IPS-18c (cell line): ENCODE measurements at regions not wholly inside any gene's neighbourhood (a gene's known extent, or its start where the extent isn't known, plus 50 kb on each side); places are given as distances from the start of the nearest gene placed in this dataset.

Experiments
- H3K4me3 ChIP-seq: 2 replicates; pipeline ENCODE4 v1.7.0; 2013; ENCODE audit warnings: low read depth, mild to moderate bottlenecking, low read length, moderate library complexity; ENCODE audit not compliant: insufficient read depth
- H3K9me3 ChIP-seq: one replicate; pipeline ENCODE4 v1.6.1; 2013; ENCODE audit warnings: mild to moderate bottlenecking, low read length, moderate library complexity; ENCODE audit not compliant: control insufficient read depth, insufficient read depth

- Histone ChIP-seq H3K9me3 (no peaks in the 10 kb centered on the region), H3K4me3 (no peak overlapping the region)
Measured at GRCh38 chr18:40824291-40824690, 1130.7 kb upstream of the PIK3C3 start.

DNA sequence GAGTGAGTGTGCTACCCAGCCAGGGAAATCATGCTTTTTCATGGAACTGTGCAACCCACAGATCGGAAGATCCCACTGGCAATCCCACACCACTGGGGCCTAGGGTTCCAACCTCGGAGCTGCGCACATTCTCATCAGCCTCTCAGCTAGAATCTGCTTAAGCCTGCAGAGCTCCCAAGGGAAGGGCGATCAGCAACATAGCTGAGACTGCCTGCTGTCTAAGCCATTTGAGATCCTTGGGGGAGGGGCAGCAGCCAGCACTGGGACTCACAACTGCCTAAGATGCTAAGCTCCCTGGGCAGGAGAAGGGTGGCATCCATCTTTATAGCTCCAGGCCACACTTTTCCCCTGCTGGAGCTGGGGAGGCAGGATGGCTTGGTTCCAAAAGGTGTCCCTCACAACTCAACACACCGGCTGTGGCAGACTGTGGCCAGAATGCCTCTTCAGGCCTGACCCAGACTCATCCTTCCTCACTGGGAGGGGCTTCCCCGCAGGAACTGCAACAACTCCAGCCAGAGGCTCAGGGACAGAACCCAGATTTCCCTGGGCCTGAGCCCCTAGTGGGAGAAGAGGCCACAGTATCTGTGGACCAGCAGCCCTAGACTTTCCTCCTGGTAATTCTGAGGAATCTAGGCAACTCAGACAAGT, 1133.3 kb upstream of the PIK3C3 start:
- Histone ChIP-seq H3K4me3 (no peak overlapping the region), H3K9me3 (no peaks in the 10 kb centered on the region)

DNA sequence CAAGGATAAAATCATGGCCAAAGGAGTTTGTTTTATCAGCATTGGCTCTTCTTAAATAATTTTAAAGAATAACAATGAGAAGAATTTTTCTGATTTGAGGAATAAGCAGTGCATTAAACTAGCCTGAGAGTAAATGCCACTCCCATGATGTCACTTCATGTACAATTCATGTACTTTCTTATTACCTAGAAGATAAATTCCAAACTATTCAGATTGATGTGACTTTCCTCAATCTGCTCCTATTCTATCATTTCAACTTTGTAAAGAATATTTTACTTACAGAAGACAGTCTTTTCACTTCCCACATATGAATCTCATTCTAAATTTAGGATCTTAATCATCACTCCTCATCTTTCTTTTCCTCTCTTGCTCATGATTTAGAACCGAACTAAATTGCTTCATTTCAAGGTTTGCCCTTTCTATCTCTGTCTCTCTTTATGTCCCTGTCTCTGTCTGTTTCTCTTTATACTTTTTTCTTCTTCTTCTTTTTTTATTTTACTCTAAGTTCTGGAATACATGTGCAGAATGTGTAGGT, 1142.0 kb upstream of the PIK3C3 start:
- Histone ChIP-seq H3K4me3 (no peak overlapping the region), H3K9me3 (no peaks in the 10 kb centered on the region)

- Histone ChIP-seq H3K4me3 (no peak overlapping the region), H3K9me3 (no peaks in the 10 kb centered on the region)
Measured at GRCh38 chr18:40810372-40810771, 1144.7 kb upstream of the PIK3C3 start.

DNA sequence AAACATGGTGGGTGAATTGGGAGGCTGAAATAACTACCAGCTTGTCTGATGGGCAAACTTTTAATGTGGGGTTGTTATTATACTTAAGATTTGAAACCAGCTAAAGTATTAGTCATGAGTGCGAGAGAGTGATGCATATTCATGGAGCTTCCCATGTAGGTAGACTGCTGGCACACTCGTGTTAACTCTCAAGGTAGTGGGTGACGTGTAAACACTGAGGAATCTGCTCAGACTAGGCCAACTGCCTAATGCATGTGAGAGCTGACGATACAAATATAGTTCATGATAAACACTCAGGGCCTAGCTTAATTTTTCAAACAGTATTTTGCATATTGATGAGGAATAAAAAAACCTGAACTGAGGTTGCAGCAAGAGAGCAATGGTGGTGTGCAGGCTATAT, 1165.7 kb upstream of the PIK3C3 start:
- H3K9me3 ChIP-seq, result no peaks in the 10 kb centered on the region
- no peak overlapping the region for H3K4me3 ChIP-seq

GRCh38 chr18:40782453-40783130, 1172.4 kb upstream of the PIK3C3 start:
- no peak overlapping the region for H3K4me3 ChIP-seq
- H3K9me3 ChIP-seq, result no peaks in the 10 kb centered on the region

GRCh38 chr18:40769786-40770185, 1185.2 kb upstream of the PIK3C3 start:
- no peak overlapping the region for H3K4me3 ChIP-seq

DNA sequence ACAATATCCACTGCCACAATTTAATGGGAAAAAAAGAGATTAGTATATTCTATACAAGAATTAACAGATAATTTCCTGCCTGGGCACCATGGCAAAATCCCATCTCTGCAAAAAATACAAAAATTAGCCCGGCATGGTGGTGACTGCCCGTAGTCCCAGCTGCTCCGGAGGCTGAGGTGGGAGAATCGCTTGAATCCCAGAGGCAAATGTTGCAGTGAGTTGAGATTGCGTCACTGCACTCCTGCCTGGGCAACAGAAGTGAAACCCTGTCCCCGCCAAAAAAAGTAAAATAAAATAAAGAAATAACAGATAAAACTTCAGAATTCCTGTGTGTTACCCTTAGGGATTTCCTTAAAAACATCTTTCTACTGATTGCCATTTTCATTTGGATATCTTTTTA, 1194.8 kb upstream of the PIK3C3 start:
- no peak overlapping the region for H3K4me3 ChIP-seq
- H3K9me3 ChIP-seq, result no peaks in the 10 kb centered on the region

More at GRCh38 chr18:40769786-40770185, 1185.2 kb upstream of the PIK3C3 start:
- H3K9me3 ChIP-seq, result no peaks in the 10 kb centered on the region

GRCh38 chr18:40754477-40754876, 1200.6 kb upstream of the PIK3C3 start:
- no peak overlapping the region for H3K4me3 ChIP-seq
- no peaks in the 10 kb centered on the region for H3K9me3 ChIP-seq

DNA sequence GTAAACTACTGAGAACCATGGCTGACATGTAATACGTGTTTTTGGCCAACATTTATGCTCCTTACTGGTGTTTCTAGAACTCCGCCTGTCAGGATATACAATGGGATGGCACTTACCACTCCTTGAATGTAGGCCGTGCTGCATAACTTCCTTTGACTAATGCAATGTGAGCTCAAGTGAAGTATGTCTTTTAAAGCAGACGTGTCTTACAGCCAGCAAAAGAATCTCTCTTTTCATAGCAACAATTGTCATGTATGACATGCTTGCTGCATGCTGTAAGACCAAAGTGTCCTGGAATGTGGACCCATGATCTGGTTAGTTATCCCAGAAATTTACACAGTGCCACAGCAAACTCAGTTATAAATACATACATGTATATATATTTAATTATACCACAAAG, 1202.7 kb upstream of the PIK3C3 start:
- H3K4me3 ChIP-seq, result no peak overlapping the region

DNA sequence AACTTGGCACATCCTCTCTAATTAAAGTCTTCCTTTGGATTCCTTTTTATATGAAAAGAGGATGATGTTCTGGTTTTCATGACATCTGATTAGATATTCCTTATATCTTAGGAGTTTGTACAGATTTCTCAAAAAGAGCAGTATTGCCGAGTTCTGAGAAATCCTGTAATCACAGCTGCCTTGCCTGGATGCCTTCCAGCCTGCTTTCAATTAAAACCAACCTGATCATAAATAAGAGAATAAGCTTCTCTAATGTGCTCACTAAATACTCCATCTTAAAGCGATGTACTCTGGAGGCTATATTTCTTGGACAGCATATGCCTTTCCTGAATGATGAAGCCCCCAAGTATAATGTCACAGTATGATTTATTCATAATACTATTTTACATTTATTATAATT, 1203.8 kb upstream of the PIK3C3 start:
- Histone ChIP-seq H3K9me3 (no peaks in the 10 kb centered on the region), H3K4me3 (no peak overlapping the region)

More for the DNA sequence above, 1202.7 kb upstream of the PIK3C3 start:
- no peaks in the 10 kb centered on the region for H3K9me3 ChIP-seq

- no peaks in the 10 kb centered on the region for H3K9me3 ChIP-seq
- H3K4me3 ChIP-seq, result no peak overlapping the region
Measured at GRCh38 chr18:40739029-40739428, 1216.0 kb upstream of the PIK3C3 start.

DNA sequence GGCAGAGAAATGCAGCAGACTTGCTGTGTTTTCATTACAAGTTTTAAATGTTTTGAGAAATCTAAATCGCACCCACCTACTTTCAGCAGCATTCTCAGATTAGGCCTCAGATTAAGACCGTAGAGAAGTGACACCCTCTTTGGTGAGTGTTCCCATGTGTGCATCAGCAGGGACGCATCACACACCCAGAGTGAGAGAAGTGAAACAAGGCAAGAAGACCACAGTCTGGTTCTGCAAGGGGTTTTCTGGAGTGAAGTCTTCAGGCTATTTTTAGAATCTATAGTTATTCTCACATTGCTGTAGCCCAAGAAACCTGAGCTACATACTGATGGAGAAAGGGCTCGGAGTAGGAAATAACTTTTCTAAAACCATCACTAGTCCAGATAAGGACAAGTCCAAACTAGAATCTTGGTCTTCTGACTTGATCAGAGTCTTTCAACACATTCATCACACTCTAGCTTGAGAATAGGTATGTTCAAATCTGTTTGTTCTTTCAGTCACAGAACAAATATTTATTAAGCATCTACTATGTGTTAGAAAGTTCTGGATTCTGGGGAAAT, 1216.6 kb upstream of the PIK3C3 start:
- H3K9me3 ChIP-seq, result no peaks in the 10 kb centered on the region
- H3K4me3 ChIP-seq, result no peak overlapping the region

DNA sequence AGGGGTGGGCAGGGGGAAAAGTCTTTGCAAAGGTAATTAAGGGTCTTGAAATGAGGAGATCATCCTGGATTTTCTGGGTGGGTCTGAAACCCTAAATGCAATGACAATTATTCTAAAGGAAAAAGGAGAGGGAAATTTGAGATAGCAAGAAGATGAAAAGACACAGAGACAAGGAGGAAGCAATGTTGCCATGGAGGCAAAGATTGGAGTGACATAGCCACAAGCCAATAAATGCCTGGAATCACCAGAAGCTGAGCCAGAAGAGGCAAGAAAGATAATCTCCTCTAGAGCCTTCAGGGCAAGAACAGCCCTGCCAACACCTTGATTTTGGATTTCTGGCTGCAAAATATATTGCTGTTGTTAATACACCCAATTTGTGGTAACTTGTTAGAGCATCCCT, 1246.3 kb upstream of the PIK3C3 start:
- Histone ChIP-seq H3K9me3 (no peaks in the 10 kb centered on the region), H3K4me3 (no peak overlapping the region)

GRCh38 chr18:40707797-40708196, 1247.2 kb upstream of the PIK3C3 start:
- H3K4me3 ChIP-seq, result no peak overlapping the region

GRCh38 chr18:40698129-40698528, 1256.9 kb upstream of the PIK3C3 start:
- Histone ChIP-seq H3K4me3 (no peak overlapping the region), H3K9me3 (no peaks in the 10 kb centered on the region)

More at GRCh38 chr18:40707797-40708196, 1247.2 kb upstream of the PIK3C3 start:
- H3K9me3 ChIP-seq, result no peaks in the 10 kb centered on the region

DNA sequence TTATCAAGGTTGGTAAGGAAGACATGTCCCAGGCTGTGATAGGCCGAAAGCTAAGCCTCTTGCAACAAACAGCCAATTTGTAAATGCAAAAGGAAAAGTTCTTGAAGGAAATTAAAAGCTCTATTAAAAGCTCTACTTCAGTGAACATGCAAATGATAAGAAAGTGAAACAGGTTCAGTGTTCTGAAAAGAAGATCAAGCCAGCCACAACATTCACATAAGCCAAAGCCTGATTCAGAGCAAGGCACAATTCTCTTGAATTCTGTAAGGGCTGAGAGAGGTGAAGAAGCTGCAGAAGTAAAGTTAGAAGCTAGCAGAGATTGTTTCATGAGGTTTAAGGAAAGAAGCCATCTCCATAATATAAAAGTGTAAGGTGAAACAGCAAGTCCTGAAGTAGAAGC, 1259.5 kb upstream of the PIK3C3 start:
- Histone ChIP-seq H3K4me3 (no peak overlapping the region), H3K9me3 (no peaks in the 10 kb centered on the region)

GRCh38 chr18:40692871-40693270, 1262.2 kb upstream of the PIK3C3 start:
- Histone ChIP-seq H3K4me3 (no peak overlapping the region), H3K9me3 (no peaks in the 10 kb centered on the region)
